ENCODE measurements at regions not wholly inside any gene's neighbourhood (a gene's known extent, or its start where the extent isn't known, plus 50 kb on each side); places are given as distances from the start of the nearest gene placed in this dataset.

DNA sequence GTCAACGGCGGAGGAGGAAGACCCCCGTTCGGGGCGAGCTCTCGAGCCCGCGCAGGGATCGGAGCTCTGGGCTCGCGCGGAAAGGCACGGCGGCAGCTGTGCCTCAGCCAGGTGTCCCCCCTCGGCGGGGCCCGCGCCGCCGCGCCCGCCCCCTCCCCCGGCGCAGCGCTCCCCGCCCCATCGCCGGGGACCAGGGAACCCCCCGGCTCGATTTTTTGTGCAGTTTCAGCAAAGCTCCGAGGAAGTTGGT is 110.0 kb downstream of the KCNRG start:
- TF ChIP-seq, protein P1, sequence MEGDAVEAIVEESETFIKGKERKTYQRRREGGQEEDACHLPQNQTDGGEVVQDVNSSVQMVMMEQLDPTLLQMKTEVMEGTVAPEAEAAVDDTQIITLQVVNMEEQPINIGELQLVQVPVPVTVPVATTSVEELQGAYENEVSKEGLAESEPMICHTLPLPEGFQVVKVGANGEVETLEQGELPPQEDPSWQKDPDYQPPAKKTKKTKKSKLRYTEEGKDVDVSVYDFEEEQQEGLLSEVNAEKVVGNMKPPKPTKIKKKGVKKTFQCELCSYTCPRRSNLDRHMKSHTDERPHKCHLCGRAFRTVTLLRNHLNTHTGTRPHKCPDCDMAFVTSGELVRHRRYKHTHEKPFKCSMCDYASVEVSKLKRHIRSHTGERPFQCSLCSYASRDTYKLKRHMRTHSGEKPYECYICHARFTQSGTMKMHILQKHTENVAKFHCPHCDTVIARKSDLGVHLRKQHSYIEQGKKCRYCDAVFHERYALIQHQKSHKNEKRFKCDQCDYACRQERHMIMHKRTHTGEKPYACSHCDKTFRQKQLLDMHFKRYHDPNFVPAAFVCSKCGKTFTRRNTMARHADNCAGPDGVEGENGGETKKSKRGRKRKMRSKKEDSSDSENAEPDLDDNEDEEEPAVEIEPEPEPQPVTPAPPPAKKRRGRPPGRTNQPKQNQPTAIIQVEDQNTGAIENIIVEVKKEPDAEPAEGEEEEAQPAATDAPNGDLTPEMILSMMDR (IDR thresholded peaks at IDR 0.05; ENCODE audit: low read length), result no peak
- no peak for TF ChIP-seq EZH2 (IDR thresholded peaks at IDR 0.05; ENCODE audit: borderline replicate concordance, low read length)

All from OCI-LY1 (cell line).